DOHH2 (cell line): ENCODE measurements at regions not wholly inside any gene's neighbourhood (a gene's known extent, or its start where the extent isn't known, plus 50 kb on each side); places are given as distances from the start of the nearest gene placed in this dataset.

ENCODE experiments used
- H3F3A ChIP-seq: fragments of 200-600 bp; sonication (generic), shearing (Covaris generic); 2 replicates; pipeline ENCODE4 v1.6.0; 2016; ENCODE audit warnings: antibody characterized with exemption, mild to moderate bottlenecking; ENCODE audit not compliant: control insufficient read depth, insufficient read depth
- H3K27ac ChIP-seq: fragments of 200-600 bp; sonication (generic); 2 replicates; pipeline ENCODE4 v1.5.1; 2014; ENCODE audit warnings: low read depth, mild to moderate bottlenecking, low read length, moderate library complexity
- H3K27me3 ChIP-seq: fragments of 200-600 bp; sonication (generic); 2 replicates; pipeline ENCODE4 v1.6.1; 2014; ENCODE audit warnings: mild to moderate bottlenecking, low read length, mixed read lengths; ENCODE audit not compliant: control insufficient read depth
- H3K36me3 ChIP-seq: fragments of 200-600 bp; sonication (generic); 2 replicates; pipeline ENCODE4 v1.6.1; 2014; ENCODE audit warnings: mild to moderate bottlenecking, low read length, moderate library complexity, mixed read lengths; ENCODE audit not compliant: control insufficient read depth
- H3K4me1 ChIP-seq: fragments of 200-600 bp; sonication (generic); 2 replicates; pipeline ENCODE4 v1.6.1; 2014; ENCODE audit warnings: mild to moderate bottlenecking, low read length, mixed read lengths; ENCODE audit not compliant: control insufficient read depth
- H3K4me2 ChIP-seq: fragments of 200-600 bp; sonication (generic); 2 replicates; pipeline ENCODE4 v1.6.0; 2014; ENCODE audit warnings: mild to moderate bottlenecking, low read length, moderate library complexity
- H3K4me3 ChIP-seq: fragments of 200-600 bp; sonication (generic); 2 replicates; pipeline ENCODE4 v1.5.1; 2014; ENCODE audit warnings: mild to moderate bottlenecking, low read length, mixed read lengths
- H3K79me2 ChIP-seq: fragments of 200-600 bp; sonication (generic); 2 replicates; pipeline ENCODE4 v1.6.1; 2014; ENCODE audit warnings: mild to moderate bottlenecking, low read length, mixed read lengths; ENCODE audit not compliant: control insufficient read depth
- H3K9me2 ChIP-seq: fragments of 200-600 bp; sonication (generic); replicated peaks from 2 replicates; pipeline ENCODE4 v1.6.1; 2014; ENCODE audit warnings: mild to moderate bottlenecking, low read length, mixed read lengths; ENCODE audit not compliant: control insufficient read depth
- H3K9me3 ChIP-seq: fragments of 200-600 bp; sonication (generic); 2 replicates; pipeline ENCODE4 v1.6.1; 2014; ENCODE audit warnings: antibody characterized with exemption, low read length, mixed read lengths; ENCODE audit not compliant: control insufficient read depth, insufficient read depth
- H4K20me1 ChIP-seq: fragments of 200-600 bp; sonication (generic); 2 replicates; pipeline ENCODE4 v1.6.0; 2014; ENCODE audit warnings: low read depth, mild to moderate bottlenecking, antibody characterized with exemption, low read length, moderate library complexity; ENCODE audit not compliant: control insufficient read depth, insufficient read depth
- EZH2phosphoT487 ChIP-seq: fragments of 200-600 bp; sonication (generic); IDR thresholded peaks from 2 replicates; pipeline ENCODE4 v1.6.1; 2017; ENCODE audit warnings: borderline replicate concordance, mild to moderate bottlenecking, antibody characterized with exemption, low read length, moderate library complexity, mixed read lengths
- TF ChIP-seq, protein P1 (sequence below): fragments of 200-600 bp; sonication (generic); IDR thresholded peaks from one replicate; pipeline ENCODE4 v1.5.1; 2014; ENCODE audit warnings: antibody characterized with exemption, mild to moderate bottlenecking, low read depth, low read length; ENCODE audit not compliant: poor library complexity, severe bottlenecking

DNA sequence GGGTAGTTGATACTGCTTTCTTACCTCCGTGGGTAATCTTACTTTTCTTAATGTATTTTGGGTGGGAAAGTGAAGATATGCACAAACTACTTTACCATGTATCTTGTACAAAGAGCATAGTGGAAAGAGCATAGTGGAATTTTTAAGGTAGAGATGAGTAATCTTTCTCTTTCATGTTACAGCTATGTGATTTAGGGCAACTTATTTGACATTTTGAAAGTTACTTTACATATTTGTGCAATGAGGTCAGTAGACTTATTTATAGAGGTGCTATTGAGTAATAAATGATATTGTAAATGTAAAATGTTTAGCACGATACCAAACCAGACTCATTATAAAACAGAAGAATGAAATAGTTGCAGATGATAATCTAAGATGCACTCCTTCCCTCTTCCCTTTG lies 351.2 kb downstream of the TRAM1L1 start:
- Histone ChIP-seq H4K20me1 (no peaks in the 10 kb centered on the region), H3K4me2 (no peak overlapping the region), H3K27me3 (no peaks in the 10 kb centered on the region), H3K27ac (no peak overlapping the region), H3K9me3 (no peaks in the 10 kb centered on the region), H3F3A (no peaks in the 10 kb centered on the region), H3K4me3 (no peak overlapping the region), H3K9me2 (no peaks in the 10 kb centered on the region), H3K36me3 (no peaks in the 10 kb centered on the region), H3K79me2 (no peaks in the 10 kb centered on the region), H3K4me1 (no peaks in the 10 kb centered on the region)
- no peak for TF ChIP-seq EZH2phosphoT487
- TF ChIP-seq, protein P1, sequence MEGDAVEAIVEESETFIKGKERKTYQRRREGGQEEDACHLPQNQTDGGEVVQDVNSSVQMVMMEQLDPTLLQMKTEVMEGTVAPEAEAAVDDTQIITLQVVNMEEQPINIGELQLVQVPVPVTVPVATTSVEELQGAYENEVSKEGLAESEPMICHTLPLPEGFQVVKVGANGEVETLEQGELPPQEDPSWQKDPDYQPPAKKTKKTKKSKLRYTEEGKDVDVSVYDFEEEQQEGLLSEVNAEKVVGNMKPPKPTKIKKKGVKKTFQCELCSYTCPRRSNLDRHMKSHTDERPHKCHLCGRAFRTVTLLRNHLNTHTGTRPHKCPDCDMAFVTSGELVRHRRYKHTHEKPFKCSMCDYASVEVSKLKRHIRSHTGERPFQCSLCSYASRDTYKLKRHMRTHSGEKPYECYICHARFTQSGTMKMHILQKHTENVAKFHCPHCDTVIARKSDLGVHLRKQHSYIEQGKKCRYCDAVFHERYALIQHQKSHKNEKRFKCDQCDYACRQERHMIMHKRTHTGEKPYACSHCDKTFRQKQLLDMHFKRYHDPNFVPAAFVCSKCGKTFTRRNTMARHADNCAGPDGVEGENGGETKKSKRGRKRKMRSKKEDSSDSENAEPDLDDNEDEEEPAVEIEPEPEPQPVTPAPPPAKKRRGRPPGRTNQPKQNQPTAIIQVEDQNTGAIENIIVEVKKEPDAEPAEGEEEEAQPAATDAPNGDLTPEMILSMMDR, result no peak

DNA sequence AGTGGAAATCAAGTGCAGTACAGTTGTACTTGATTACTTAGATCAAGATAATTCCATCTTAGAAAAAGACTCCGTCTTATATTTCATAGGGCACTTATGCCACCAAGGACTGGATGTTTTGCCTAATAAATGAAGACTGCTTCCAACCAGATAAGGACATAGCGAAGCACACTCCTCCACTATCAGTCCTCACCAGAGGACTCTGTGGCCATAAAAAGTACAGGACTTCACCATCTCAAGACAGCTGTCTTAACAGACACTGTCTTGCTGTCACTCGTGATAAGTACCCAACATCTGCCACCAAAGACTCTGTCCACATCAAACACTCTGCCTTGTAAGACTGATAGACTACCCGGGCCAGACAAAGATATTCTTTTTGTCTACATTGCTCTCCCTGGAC lies 352.0 kb downstream of the TRAM1L1 start:
- Histone ChIP-seq H3K27ac (no peak overlapping the region), H3K9me2 (no peaks in the 10 kb centered on the region), H3K79me2 (no peaks in the 10 kb centered on the region), H3K4me2 (no peak overlapping the region), H3K9me3 (no peaks in the 10 kb centered on the region), H3K4me3 (no peak overlapping the region), H3F3A (no peaks in the 10 kb centered on the region), H3K4me1 (no peaks in the 10 kb centered on the region), H3K36me3 (no peaks in the 10 kb centered on the region), H4K20me1 (no peaks in the 10 kb centered on the region), H3K27me3 (no peaks in the 10 kb centered on the region)
- no peak for TF ChIP-seq EZH2phosphoT487
- TF ChIP-seq, protein P1, result no peak

DNA sequence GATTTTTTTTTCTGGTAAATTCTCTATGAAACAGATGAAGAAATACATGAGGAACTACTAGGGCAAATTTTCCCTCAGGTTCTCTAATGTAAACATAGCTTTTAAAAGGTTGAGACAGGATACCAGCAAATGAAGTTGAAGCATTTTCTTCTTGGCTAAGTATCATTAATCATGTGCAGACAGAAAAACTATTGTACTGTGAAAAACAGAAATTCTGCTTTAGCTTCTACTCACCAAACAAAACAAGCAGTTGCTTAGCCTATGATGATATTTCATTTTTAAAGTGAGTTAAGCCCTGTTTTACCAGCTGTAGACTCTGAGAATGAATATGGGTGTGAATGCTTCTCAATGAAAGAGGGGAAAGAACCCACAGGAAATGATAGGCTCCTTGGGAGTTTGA lies 358.9 kb downstream of the TRAM1L1 start:
- Histone ChIP-seq H3K4me2 (no peak overlapping the region), H3K79me2 (no peaks in the 10 kb centered on the region), H3K4me3 (no peak overlapping the region), H3F3A (no peaks in the 10 kb centered on the region), H3K4me1 (no peaks in the 10 kb centered on the region), H4K20me1 (no peaks in the 10 kb centered on the region), H3K9me2 (no peaks in the 10 kb centered on the region), H3K27ac (no peak overlapping the region), H3K27me3 (no peaks in the 10 kb centered on the region), H3K9me3 (no peaks in the 10 kb centered on the region), H3K36me3 (no peaks in the 10 kb centered on the region)
- no peak for TF ChIP-seq EZH2phosphoT487
- TF ChIP-seq, protein P1, result no peak

DNA sequence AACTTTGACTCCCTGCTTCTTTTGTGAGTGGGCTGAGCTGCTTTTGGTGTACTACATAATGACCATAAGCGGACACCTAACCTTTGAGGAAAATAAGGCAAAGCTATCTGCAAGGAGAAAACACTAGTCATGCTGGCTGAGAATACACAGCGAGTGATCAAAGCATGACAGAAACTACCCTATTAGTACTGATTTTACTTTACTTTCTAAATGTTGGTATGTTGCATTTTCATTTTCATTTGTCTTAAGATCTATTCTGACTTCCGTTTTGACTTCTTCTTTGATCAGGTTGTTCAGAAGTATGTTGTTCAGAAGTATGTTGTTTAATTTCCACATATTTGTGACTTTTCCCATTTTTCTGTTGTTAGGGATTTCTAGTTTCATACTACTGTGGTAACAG lies 361.1 kb downstream of the TRAM1L1 start:
- no peaks in the 10 kb centered on the region for H3K79me2 ChIP-seq
- no peaks in the 10 kb centered on the region for H4K20me1 ChIP-seq
- no peaks in the 10 kb centered on the region for H3K9me3 ChIP-seq
- H3K4me2 ChIP-seq, result no peak overlapping the region
- no peaks in the 10 kb centered on the region for H3K27me3 ChIP-seq
- no peaks in the 10 kb centered on the region for H3F3A ChIP-seq
- no peak overlapping the region for H3K27ac ChIP-seq
- no peaks in the 10 kb centered on the region for H3K36me3 ChIP-seq
- no peaks in the 10 kb centered on the region for H3K9me2 ChIP-seq
- TF ChIP-seq, protein P1, result no peak
- no peak for TF ChIP-seq EZH2phosphoT487
- H3K4me3 ChIP-seq, result no peak overlapping the region
- no peaks in the 10 kb centered on the region for H3K4me1 ChIP-seq
